Right lobe of liver (tissue), 4 donors: ENCODE measurements at regions not wholly inside any gene's neighbourhood (a gene's known extent, or its start where the extent isn't known, plus 50 kb on each side); places are given as distances from the start of the nearest gene placed in this dataset.

Experiments
- POLR2A ChIP-seq: fragments of 450-650 bp; IDR thresholded peaks from one replicate; pipeline ENCODE4 v1.6.1; 2017; ENCODE audit warnings: antibody characterized with exemption, mild to moderate bottlenecking
- TF ChIP-seq, protein P1 (sequence below), 4 donors: fragments of 200-600 bp in 3 of 4; fragments of 450-650 bp in 1 of 4; IDR thresholded peaks; one replicate each; pipeline versions ENCODE4 v1.5.1 to v1.8.0; 2016 to 2022; ENCODE audit warnings: antibody characterized with exemption in 4 of 4, mild to moderate bottlenecking in 2 of 4
- donor health status: DM: no; HTN: no; CAD: no.
- donor health status: DM: no; HTN: no; CAD: no.
- donor health status: DM: no; HTN: yes; CAD: no.

DNA sequence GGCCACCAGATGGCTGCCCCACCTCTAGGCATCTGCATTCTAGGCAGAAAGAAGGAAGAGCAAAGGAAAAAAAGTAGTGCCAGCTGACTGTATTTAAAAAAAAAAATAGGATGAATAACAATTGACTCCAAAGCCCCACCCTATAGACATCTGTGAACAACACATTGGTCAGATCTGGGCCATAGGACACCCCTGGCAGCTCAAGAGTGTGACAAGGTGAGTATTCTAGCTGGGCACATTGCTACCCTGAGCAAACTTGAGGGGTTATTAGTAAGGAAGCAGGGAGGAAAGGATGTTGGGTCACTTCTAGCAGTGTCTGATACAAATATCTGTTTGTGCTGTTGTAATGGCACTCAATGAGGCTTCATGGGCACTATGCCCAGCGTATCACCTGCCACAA is 58.6 kb upstream of the NPAS2 start:
- TF ChIP-seq POLR2A: no peak
- TF ChIP-seq, protein P1, sequence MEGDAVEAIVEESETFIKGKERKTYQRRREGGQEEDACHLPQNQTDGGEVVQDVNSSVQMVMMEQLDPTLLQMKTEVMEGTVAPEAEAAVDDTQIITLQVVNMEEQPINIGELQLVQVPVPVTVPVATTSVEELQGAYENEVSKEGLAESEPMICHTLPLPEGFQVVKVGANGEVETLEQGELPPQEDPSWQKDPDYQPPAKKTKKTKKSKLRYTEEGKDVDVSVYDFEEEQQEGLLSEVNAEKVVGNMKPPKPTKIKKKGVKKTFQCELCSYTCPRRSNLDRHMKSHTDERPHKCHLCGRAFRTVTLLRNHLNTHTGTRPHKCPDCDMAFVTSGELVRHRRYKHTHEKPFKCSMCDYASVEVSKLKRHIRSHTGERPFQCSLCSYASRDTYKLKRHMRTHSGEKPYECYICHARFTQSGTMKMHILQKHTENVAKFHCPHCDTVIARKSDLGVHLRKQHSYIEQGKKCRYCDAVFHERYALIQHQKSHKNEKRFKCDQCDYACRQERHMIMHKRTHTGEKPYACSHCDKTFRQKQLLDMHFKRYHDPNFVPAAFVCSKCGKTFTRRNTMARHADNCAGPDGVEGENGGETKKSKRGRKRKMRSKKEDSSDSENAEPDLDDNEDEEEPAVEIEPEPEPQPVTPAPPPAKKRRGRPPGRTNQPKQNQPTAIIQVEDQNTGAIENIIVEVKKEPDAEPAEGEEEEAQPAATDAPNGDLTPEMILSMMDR (IDR thresholded peaks at IDR 0.05): no peak
